ENCODE measurements at regions not wholly inside any gene's neighbourhood (a gene's known extent, or its start where the extent isn't known, plus 50 kb on each side); places are given as distances from the start of the nearest gene placed in this dataset.

DNA sequence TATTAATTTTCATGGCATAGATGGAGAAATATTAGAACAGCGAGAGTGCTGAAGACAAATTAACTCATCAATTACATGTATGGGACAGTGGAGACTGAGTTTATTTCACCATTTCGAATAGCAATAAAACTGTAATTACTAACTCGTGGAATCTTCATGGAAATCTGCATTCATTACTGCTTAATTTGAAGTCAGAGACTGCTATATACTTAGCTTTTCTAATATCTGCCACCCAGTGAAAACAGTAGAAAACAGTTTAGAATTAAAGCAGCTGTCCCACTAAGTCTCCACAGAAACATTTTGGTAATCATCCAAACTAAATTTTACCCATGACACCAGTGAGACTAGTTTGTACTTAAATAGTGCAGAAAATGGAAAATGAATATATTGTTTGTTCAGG is 56.8 kb downstream of the IZUMO3 start:
- in situ Hi-C loops (cut with MboI), result no loop called here
- Histone ChIP-seq H3K9ac (no peak overlapping the region), H3K9me3 (ENCODE audit: low read depth) (peaks cover 4% of the 10 kb centered on the region), H3K36me3 (ENCODE audit: low read depth) (no peaks in the 10 kb centered on the region), H3K9me2 (ENCODE audit: insufficient read depth) (no peaks in the 10 kb centered on the region), H2AFZ (no peak overlapping the region), H3K27me3 (replicated peaks; ENCODE audit: insufficient read depth) (no peaks in the 10 kb centered on the region), H3K4me1 (ENCODE audit: insufficient read depth) (no peaks in the 10 kb centered on the region), H3K27ac (no peak overlapping the region), H4K20me1 (ENCODE audit: insufficient read depth) (no peaks in the 10 kb centered on the region), H3K4me3 (no peak overlapping the region), H3K4me2 (ENCODE audit: unreplicated experiment) (no peak overlapping the region), H3F3A (ENCODE audit: insufficient read depth) (no peaks in the 10 kb centered on the region), H3K79me2 (ENCODE audit: insufficient read depth) (no peaks in the 10 kb centered on the region)
- TF ChIP-seq EZH2 (IDR thresholded peaks at IDR 0.05; ENCODE audit: insufficient read depth, poor library complexity, severe bottlenecking), result no peak
- no peak for TF ChIP-seq EZH2phosphoT487 (IDR thresholded peaks at IDR 0.05; ENCODE audit: insufficient read depth, low read depth)
- WGBS, 2 experiments (ENCODE audit: low coverage in 1 of 2, low lambda C conversion rate in 2 of 2, missing lambda C conversion rate in 2 of 2), result 6 to 9% methylated on average over 3 of the region's 3 CpGs
- DNase-seq, result no peak

DNA sequence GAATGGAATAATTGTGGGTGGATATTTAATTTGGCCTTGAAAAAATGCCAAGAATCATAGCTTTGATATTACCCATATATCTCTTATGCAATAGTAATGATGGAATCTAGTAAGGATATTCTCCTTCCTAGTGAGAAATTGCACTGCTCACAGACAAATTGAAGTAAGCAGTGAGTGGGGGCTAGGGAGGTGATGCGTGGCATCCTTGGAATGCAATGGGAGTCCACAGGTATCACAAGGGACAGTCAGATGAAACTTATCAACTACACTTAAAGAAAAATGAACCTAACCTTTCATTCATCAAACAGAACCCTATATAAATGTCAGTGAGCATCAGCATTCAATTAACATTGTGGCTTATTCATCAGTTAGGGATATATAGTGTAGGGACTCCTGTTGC is 57.8 kb downstream of the IZUMO3 start:
- Histone ChIP-seq H3K9me3 (ENCODE audit: low read depth) (peaks cover 4% of the 10 kb centered on the region), H3K27me3 (replicated peaks; ENCODE audit: insufficient read depth) (no peaks in the 10 kb centered on the region), H3K4me3 (no peak overlapping the region), H2AFZ (no peak overlapping the region), H3K9me2 (ENCODE audit: insufficient read depth) (no peaks in the 10 kb centered on the region), H3K4me1 (ENCODE audit: insufficient read depth) (no peaks in the 10 kb centered on the region), H3K27ac (no peak overlapping the region), H3F3A (ENCODE audit: insufficient read depth) (no peaks in the 10 kb centered on the region), H3K9ac (no peak overlapping the region), H3K79me2 (ENCODE audit: insufficient read depth) (no peaks in the 10 kb centered on the region), H3K36me3 (ENCODE audit: low read depth) (no peaks in the 10 kb centered on the region), H4K20me1 (ENCODE audit: insufficient read depth) (no peaks in the 10 kb centered on the region), H3K4me2 (ENCODE audit: unreplicated experiment) (no peak overlapping the region)
- in situ Hi-C loops (cut with MboI), result no loop called here
- TF ChIP-seq EZH2 (IDR thresholded peaks at IDR 0.05; ENCODE audit: insufficient read depth, poor library complexity, severe bottlenecking) (no peak), EZH2phosphoT487 (IDR thresholded peaks at IDR 0.05; ENCODE audit: insufficient read depth, low read depth) (no peak)
- DNase-seq, result no peak
- WGBS, 2 experiments (ENCODE audit: low coverage in 1 of 2, low lambda C conversion rate in 2 of 2, missing lambda C conversion rate in 2 of 2), result 13 to 18% methylated on average over 1 of the region's 1 CpG

DNA sequence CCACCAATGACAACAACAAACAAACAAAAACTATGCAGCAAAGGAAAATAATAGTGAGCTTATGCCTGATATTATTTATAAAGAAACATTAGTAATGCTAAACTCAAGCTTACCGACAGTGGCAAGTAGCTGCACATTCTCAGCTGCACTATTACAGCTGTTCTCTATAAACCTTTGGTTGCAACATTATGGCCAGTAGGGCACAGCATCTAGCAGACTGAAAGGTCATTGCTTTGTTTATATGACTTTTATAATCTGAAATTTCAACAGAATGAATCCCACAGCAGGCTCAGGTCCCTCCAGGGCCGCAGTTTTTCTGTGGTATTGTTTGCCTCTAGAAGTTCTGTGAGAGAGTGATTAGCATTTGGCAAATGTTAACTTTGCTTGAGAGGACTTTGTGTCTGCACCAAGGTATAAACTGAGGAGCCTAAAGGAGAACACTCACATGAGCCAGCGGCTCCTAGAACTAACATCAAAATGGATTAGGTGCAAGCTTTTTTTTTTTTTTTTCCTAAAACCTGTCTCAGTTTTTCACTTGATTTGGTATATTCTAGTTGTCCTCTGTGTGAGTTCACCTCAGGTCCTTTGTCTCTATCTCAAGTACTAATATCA is 58.3 kb downstream of the IZUMO3 start:
- in situ Hi-C loops (cut with MboI), result no loop called here
- no peak for DNase-seq
- no peak overlapping the region for H2AFZ ChIP-seq

DNA sequence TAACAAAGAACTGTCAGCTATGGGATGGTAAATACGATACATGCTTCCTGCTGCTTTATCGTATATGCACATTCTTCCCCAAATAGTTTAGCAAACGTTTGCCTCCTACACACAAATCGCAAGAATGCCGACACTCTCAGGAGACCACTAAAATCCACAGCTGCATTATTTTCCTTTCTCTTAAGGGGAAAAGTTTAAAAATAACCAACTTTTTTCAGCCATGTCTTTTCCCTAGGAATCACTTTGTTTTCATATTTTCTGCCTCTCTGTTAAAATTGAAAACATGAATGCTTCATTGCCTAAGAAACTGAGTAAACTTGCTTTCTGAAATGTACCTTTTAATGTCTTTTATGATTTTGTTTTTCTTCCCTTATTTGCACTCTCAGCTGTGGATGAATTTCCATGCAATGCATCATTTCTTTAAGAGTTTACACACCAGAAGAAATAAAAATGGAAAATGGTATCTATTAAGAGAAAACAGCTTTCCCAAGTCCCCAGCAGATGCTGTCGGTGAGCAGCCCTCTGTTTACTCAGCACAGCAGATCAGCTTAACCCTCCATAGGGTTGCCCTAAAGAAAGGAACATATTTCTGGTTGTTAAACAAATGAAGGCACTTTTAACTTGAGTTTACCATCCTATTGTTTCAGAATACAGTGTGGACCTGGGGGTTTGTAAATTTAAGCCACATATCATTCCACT is 66.2 kb downstream of the IZUMO3 start:
- no peaks in the 10 kb centered on the region for H3K9me2 ChIP-seq (ENCODE audit: insufficient read depth)
- no peaks in the 10 kb centered on the region for H3K36me3 ChIP-seq (ENCODE audit: low read depth)
- H3K79me2 ChIP-seq (ENCODE audit: insufficient read depth), result no peaks in the 10 kb centered on the region
- no peak overlapping the region for H3K4me3 ChIP-seq
- no peaks in the 10 kb centered on the region for H3K9me3 ChIP-seq (ENCODE audit: low read depth)
- no peaks in the 10 kb centered on the region for H3K4me1 ChIP-seq (ENCODE audit: insufficient read depth)
- H3K27ac ChIP-seq, result no peak overlapping the region
- no peak for DNase-seq
- no peaks in the 10 kb centered on the region for H3F3A ChIP-seq (ENCODE audit: insufficient read depth)
- H4K20me1 ChIP-seq (ENCODE audit: insufficient read depth), result no peaks in the 10 kb centered on the region
- in situ Hi-C loops (cut with MboI), result no loop called here
- H2AFZ ChIP-seq, result no peak overlapping the region
- TF ChIP-seq EZH2phosphoT487 (IDR thresholded peaks at IDR 0.05; ENCODE audit: insufficient read depth, low read depth), result no peak
- no peak for TF ChIP-seq EZH2 (IDR thresholded peaks at IDR 0.05; ENCODE audit: insufficient read depth, poor library complexity, severe bottlenecking)
- WGBS, 2 experiments (ENCODE audit: low coverage in 1 of 2, low lambda C conversion rate in 2 of 2, missing lambda C conversion rate in 2 of 2), result 2 to 6% methylated on average over 6 of the region's 6 CpGs
- H3K4me2 ChIP-seq (ENCODE audit: unreplicated experiment), result no peak overlapping the region
- no peak overlapping the region for H3K9ac ChIP-seq
- no peaks in the 10 kb centered on the region for H3K27me3 ChIP-seq (replicated peaks; ENCODE audit: insufficient read depth)

More for the DNA sequence above, 58.3 kb downstream of the IZUMO3 start:
- no peaks in the 10 kb centered on the region for H3F3A ChIP-seq (ENCODE audit: insufficient read depth)
- no peak for TF ChIP-seq EZH2 (IDR thresholded peaks at IDR 0.05; ENCODE audit: insufficient read depth, poor library complexity, severe bottlenecking)
- no peak for TF ChIP-seq EZH2phosphoT487 (IDR thresholded peaks at IDR 0.05; ENCODE audit: insufficient read depth, low read depth)
- no peak overlapping the region for H3K9ac ChIP-seq
- H3K79me2 ChIP-seq (ENCODE audit: insufficient read depth), result no peaks in the 10 kb centered on the region
- no peak overlapping the region for H3K4me2 ChIP-seq (ENCODE audit: unreplicated experiment)
- H3K36me3 ChIP-seq (ENCODE audit: low read depth), result no peaks in the 10 kb centered on the region
- H3K4me1 ChIP-seq (ENCODE audit: insufficient read depth), result no peaks in the 10 kb centered on the region
- no peaks in the 10 kb centered on the region for H3K27me3 ChIP-seq (replicated peaks; ENCODE audit: insufficient read depth)
- no peak overlapping the region for H3K4me3 ChIP-seq
- H4K20me1 ChIP-seq (ENCODE audit: insufficient read depth), result no peaks in the 10 kb centered on the region
- H3K27ac ChIP-seq, result no peak overlapping the region
- peaks cover 4% of the 10 kb centered on the region for H3K9me3 ChIP-seq (ENCODE audit: low read depth)
- 5 to 10% methylated on average over 3 of the region's 3 CpGs for WGBS, 2 experiments (ENCODE audit: low coverage in 1 of 2, low lambda C conversion rate in 2 of 2, missing lambda C conversion rate in 2 of 2)
- H3K9me2 ChIP-seq (ENCODE audit: insufficient read depth), result no peaks in the 10 kb centered on the region
